ENCODE measurements at regions not wholly inside any gene's neighbourhood (a gene's known extent, or its start where the extent isn't known, plus 50 kb on each side); places are given as distances from the start of the nearest gene placed in this dataset.
"Not testable (repeated sequence)": the region's sequence is repeated elsewhere in the genome, so short reads cannot be mapped to it uniquely, and the experiment has no call there.

GRCh38 chr7:94145602-94146001 is 141.4 kb upstream of the BET1 start:
- no peak for TF ChIP-seq CTCF (IDR thresholded peaks at IDR 0.05; ENCODE audit: insufficient read depth, low read length)
- DNase-seq (ENCODE audit: low read depth), result peak; percentile 68
- no peak overlapping the region for H3K4me3 ChIP-seq (ENCODE audit: low read depth, low read length)

- H3K4me3 ChIP-seq (ENCODE audit: low read depth, low read length), result no peak overlapping the region
- no peak for DNase-seq (ENCODE audit: low read depth)
- no peak for TF ChIP-seq CTCF (IDR thresholded peaks at IDR 0.05; ENCODE audit: insufficient read depth, low read length)
Measured at GRCh38 chr7:94146408-94146807, 142.3 kb upstream of the BET1 start.

GRCh38 chr7:94149789-94150545 is 145.8 kb upstream of the BET1 start:
- DNase-seq (ENCODE audit: low read depth), result no peak
- no peak for TF ChIP-seq CTCF (IDR thresholded peaks at IDR 0.05; ENCODE audit: insufficient read depth, low read length)
- no peak overlapping the region for H3K4me3 ChIP-seq (ENCODE audit: low read depth, low read length)

GRCh38 chr7:94154182-94154581 is 150.0 kb upstream of the BET1 start:
- H3K4me3 ChIP-seq (ENCODE audit: low read depth, low read length), result no peak overlapping the region
- TF ChIP-seq CTCF (IDR thresholded peaks at IDR 0.05; ENCODE audit: insufficient read depth, low read length), result no peak
- no peak for DNase-seq (ENCODE audit: low read depth)

- DNase-seq (ENCODE audit: low read depth), result no peak
- TF ChIP-seq CTCF (IDR thresholded peaks at IDR 0.05; ENCODE audit: insufficient read depth, low read length), result no peak
- H3K4me3 ChIP-seq (ENCODE audit: low read depth, low read length), result no peak overlapping the region
Measured at GRCh38 chr7:94154858-94155257, 150.7 kb upstream of the BET1 start.

GRCh38 chr7:94157659-94158306 is 153.6 kb upstream of the BET1 start:
- H3K4me3 ChIP-seq (ENCODE audit: low read depth, low read length), result not testable (repeated sequence)
- DNase-seq (ENCODE audit: low read depth), result peak; percentile 79

GRCh38 chr7:94160719-94161435 is 156.7 kb upstream of the BET1 start:
- H3K4me3 ChIP-seq (ENCODE audit: low read depth, low read length), result no peak overlapping the region
- no peak for TF ChIP-seq CTCF (IDR thresholded peaks at IDR 0.05; ENCODE audit: insufficient read depth, low read length)
- no peak for DNase-seq (ENCODE audit: low read depth)

Measured in fibroblast of the aortic adventitia (primary cell).